Mucosa of rectum (tissue), 2 donors: ENCODE measurements at regions not wholly inside any gene's neighbourhood (a gene's known extent, or its start where the extent isn't known, plus 50 kb on each side); places are given as distances from the start of the nearest gene placed in this dataset.
"Not testable (repeated sequence)": the region's sequence is repeated elsewhere in the genome, so short reads cannot be mapped to it uniquely, and the experiment has no call there.

Experiments used
- H3K27ac ChIP-seq, 2 donors: one replicate each; pipeline ENCODE4 v1.7.0; 2013; ENCODE audit warnings: inconsistent platforms in 2 of 2, low read depth in 2 of 2, low read length in 2 of 2
- H3K27me3 ChIP-seq, 2 donors: one replicate each; pipeline ENCODE4 v1.7.0; 2013; ENCODE audit warnings: low read length in 2 of 2; ENCODE audit not compliant: control insufficient read depth in 2 of 2, insufficient read depth in 2 of 2
- H3K36me3 ChIP-seq, 2 donors: one replicate each; pipeline ENCODE4 v1.7.0; 2013; ENCODE audit warnings: low read length in 2 of 2; ENCODE audit not compliant: control insufficient read depth in 2 of 2, insufficient read depth in 2 of 2
- H3K4me1 ChIP-seq, 2 donors: one replicate each; pipeline ENCODE4 v1.7.0; 2013; ENCODE audit warnings: low read length in 2 of 2, mild to moderate bottlenecking in 1 of 2; ENCODE audit not compliant: control insufficient read depth in 2 of 2, insufficient read depth in 2 of 2
- H3K4me3 ChIP-seq, 2 donors: one replicate each; pipeline ENCODE4 v1.7.0; 2013; ENCODE audit warnings: low read length in 2 of 2
- H3K9ac ChIP-seq, 2 donors: one replicate each; pipeline ENCODE4 v1.7.0; 2013; ENCODE audit warnings: low read length in 2 of 2, low read depth in 1 of 2, mild to moderate bottlenecking in 1 of 2
- H3K9me3 ChIP-seq, 2 donors: one replicate each; pipeline ENCODE4 v1.7.0; 2013; ENCODE audit warnings: low read length in 2 of 2; ENCODE audit not compliant: control insufficient read depth in 2 of 2
- donor health status: healthy.
- donor health status: Normal muscosa, but diverticular disease.

GRCh38 chr4:34335156-34335555 is 1909.2 kb downstream of the ARAP2 start:
- not testable (repeated sequence) for H3K4me1 ChIP-seq, H3K36me3 ChIP-seq, H3K27ac ChIP-seq, H3K9ac ChIP-seq, H3K9me3 ChIP-seq, H3K27me3 ChIP-seq, H3K4me3 ChIP-seq

- not testable (repeated sequence) for H3K9me3 ChIP-seq, H3K4me1 ChIP-seq, H3K9ac ChIP-seq, H3K4me3 ChIP-seq, H3K27ac ChIP-seq, H3K36me3 ChIP-seq, H3K27me3 ChIP-seq
Measured at GRCh38 chr4:34335556-34335955, 1908.8 kb downstream of the ARAP2 start.

- no peaks in the 10 kb centered on the region for H3K36me3 ChIP-seq
- peaks cover 0 to 2% of the 10 kb centered on the region in 2 donors for H3K9me3 ChIP-seq
- no peaks in the 10 kb centered on the region for H3K27me3 ChIP-seq
- no peak overlapping the region for H3K27ac ChIP-seq
- no peak overlapping the region for H3K9ac ChIP-seq
- H3K4me1 ChIP-seq: no peaks in the 10 kb centered on the region
- no peak overlapping the region for H3K4me3 ChIP-seq
Measured at GRCh38 chr4:34362654-34363053, 1881.7 kb downstream of the ARAP2 start.

- Histone ChIP-seq H3K36me3 (no peaks in the 10 kb centered on the region), H3K27ac (no peak overlapping the region), H3K4me3 (no peak overlapping the region), H3K4me1 (no peaks in the 10 kb centered on the region), H3K9ac (no peak overlapping the region), H3K27me3 (no peaks in the 10 kb centered on the region), H3K9me3 (peaks cover 0 to 2% of the 10 kb centered on the region in 2 donors)
Measured at GRCh38 chr4:34363842-34364241, 1880.5 kb downstream of the ARAP2 start.

- Histone ChIP-seq H3K27ac (no peak overlapping the region), H3K4me1 (no peaks in the 10 kb centered on the region), H3K4me3 (no peak overlapping the region), H3K36me3 (no peaks in the 10 kb centered on the region), H3K9ac (no peak overlapping the region), H3K27me3 (no peaks in the 10 kb centered on the region), H3K9me3 (peaks cover 0 to 2% of the 10 kb centered on the region in 2 donors)
Measured at GRCh38 chr4:34365946-34366345, 1878.4 kb downstream of the ARAP2 start.

- H3K9me3 ChIP-seq: no peaks in the 10 kb centered on the region
- H3K36me3 ChIP-seq: no peaks in the 10 kb centered on the region
- no peaks in the 10 kb centered on the region for H3K4me1 ChIP-seq
- no peak overlapping the region for H3K9ac ChIP-seq
- H3K27me3 ChIP-seq: no peaks in the 10 kb centered on the region
- H3K27ac ChIP-seq: no peak overlapping the region
- no peak overlapping the region for H3K4me3 ChIP-seq
Measured at GRCh38 chr4:34371676-34372075, 1872.6 kb downstream of the ARAP2 start.

- Histone ChIP-seq H3K9me3 (peaks cover 0 to 2% of the 10 kb centered on the region in 2 donors), H3K4me3 (no peak overlapping the region), H3K27ac (no peak overlapping the region), H3K27me3 (no peaks in the 10 kb centered on the region), H3K9ac (no peak overlapping the region), H3K4me1 (no peaks in the 10 kb centered on the region), H3K36me3 (no peaks in the 10 kb centered on the region)
Measured at GRCh38 chr4:34372815-34373214, 1871.5 kb downstream of the ARAP2 start.

- no peaks in the 10 kb centered on the region for H3K4me1 ChIP-seq
- no peak overlapping the region for H3K9ac ChIP-seq
- no peak overlapping the region for H3K4me3 ChIP-seq
- H3K36me3 ChIP-seq: no peaks in the 10 kb centered on the region
- no peaks in the 10 kb centered on the region for H3K27me3 ChIP-seq
- H3K9me3 ChIP-seq: peaks cover 0 to 3% of the 10 kb centered on the region in 2 donors
- no peak overlapping the region for H3K27ac ChIP-seq
Measured at GRCh38 chr4:34373456-34373855, 1870.9 kb downstream of the ARAP2 start.

GRCh38 chr4:34412233-34412632 is 1832.1 kb downstream of the ARAP2 start:
- Histone ChIP-seq H3K9ac (no peak overlapping the region), H3K4me1 (no peaks in the 10 kb centered on the region), H3K4me3 (no peak overlapping the region), H3K9me3 (peaks cover 0 to 6% of the 10 kb centered on the region in 2 donors), H3K36me3 (no peaks in the 10 kb centered on the region), H3K27ac (no peak overlapping the region), H3K27me3 (no peaks in the 10 kb centered on the region)

GRCh38 chr4:34412911-34413310 is 1831.4 kb downstream of the ARAP2 start:
- H3K9me3 ChIP-seq: peaks cover 0 to 6% of the 10 kb centered on the region in 2 donors
- no peak overlapping the region for H3K27ac ChIP-seq
- no peak overlapping the region for H3K9ac ChIP-seq

GRCh38 chr4:34417160-34417559 is 1827.2 kb downstream of the ARAP2 start:
- H3K27ac ChIP-seq: no peak overlapping the region
- H3K9ac ChIP-seq: no peak overlapping the region
- H3K9me3 ChIP-seq: peaks cover 0 to 6% of the 10 kb centered on the region in 2 donors
- H3K27me3 ChIP-seq: no peaks in the 10 kb centered on the region
- no peaks in the 10 kb centered on the region for H3K4me1 ChIP-seq
- no peaks in the 10 kb centered on the region for H3K36me3 ChIP-seq
- no peak overlapping the region for H3K4me3 ChIP-seq

More at GRCh38 chr4:34412911-34413310, 1831.4 kb downstream of the ARAP2 start:
- no peaks in the 10 kb centered on the region for H3K4me1 ChIP-seq
- H3K4me3 ChIP-seq: no peak overlapping the region
- no peaks in the 10 kb centered on the region for H3K36me3 ChIP-seq
- H3K27me3 ChIP-seq: no peaks in the 10 kb centered on the region
